ENCODE measurements at regions not wholly inside any gene's neighbourhood (a gene's known extent, or its start where the extent isn't known, plus 50 kb on each side); places are given as distances from the start of the nearest gene placed in this dataset.
"Not testable (repeated sequence)": the region's sequence is repeated elsewhere in the genome, so short reads cannot be mapped to it uniquely, and the experiment has no call there.

DNA sequence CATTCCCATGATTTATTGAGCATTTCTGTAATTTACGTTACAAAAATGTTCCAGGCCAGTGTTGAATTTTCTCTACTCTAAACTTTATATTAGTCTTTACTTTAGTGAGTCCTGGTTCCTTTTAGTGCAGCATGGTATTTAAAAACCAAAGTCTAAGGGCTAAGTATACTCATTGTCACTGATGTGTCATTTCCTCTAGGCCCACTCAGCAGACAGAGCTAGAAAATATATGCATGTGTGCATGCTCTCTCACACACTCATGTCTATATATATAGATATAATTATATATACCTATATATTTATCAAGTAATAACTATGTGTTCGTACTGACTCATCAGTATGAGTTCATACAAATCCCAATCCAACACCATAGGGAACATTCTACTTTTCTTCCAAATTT lies 132.5 kb upstream of the SLC8A1 start:
- DNase-seq, result no peak

DNA sequence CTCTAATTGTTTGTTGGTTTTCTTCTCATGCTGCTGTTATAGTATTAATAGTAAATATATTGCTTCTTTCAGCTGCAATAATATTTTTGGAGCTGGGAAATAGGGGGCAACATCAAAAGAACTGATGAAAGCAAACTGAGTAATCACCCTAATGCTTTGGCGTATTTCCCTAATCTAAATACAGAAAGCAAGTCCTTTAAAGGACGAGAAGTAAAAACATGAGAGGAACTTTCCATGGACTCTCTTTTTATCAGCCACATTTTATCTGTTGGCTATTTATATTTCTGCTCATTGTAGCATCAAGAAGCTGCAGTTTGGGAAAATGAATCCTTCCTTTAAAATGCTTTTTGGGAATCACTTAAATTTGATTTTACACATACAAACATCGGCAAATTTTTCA lies 139.9 kb upstream of the SLC8A1 start:
- DNase-seq, result no peak

DNA sequence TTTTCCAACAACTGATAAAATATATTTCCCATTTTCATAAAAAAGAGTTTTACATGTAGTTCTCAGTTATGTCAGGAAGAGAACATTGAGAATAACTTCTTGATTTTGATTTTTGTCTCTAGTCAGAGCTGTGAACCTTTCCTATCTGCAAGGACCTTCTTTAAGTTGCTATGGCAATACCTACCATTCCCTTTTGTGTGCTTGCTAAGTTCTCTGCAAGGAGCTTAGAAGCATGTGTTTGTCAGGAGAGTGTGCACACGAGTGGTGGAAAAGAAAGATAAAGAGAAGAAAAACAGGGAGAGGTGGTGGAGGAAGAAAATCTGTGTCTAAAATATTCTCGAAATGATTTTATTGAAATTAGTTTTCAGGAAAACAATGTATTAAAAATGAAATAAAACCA lies 140.3 kb upstream of the SLC8A1 start:
- no peak for DNase-seq

- no peak for DNase-seq
These were observed 155.0 kb upstream of the SLC8A1 start for GRCh38 chr2:40606862-40607261.

DNA sequence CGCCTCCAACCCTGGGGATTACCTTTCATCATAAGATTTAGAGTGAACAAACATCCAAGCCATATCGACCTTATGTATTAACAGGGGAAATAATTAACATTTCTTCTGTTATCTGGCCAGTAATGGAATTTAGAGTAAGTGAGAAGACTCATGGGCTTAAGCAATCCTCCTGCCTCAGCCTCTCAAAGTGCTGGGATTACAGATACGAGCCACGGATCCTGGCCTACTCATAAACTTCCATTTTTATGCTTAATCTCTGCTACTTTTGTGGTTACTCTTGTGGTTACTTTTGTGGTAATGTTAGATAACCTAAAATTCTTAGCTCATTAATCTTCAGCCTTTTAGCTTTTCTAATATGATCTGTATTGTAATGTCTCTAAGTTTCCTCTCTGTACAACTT lies 159.3 kb upstream of the SLC8A1 start:
- DNase-seq, result no peak

GRCh38 chr2:40625849-40626248 lies 174.0 kb upstream of the SLC8A1 start:
- no peak for DNase-seq

GRCh38 chr2:40628556-40628955 lies 176.7 kb upstream of the SLC8A1 start:
- no peak for DNase-seq

GRCh38 chr2:40629768-40630434 lies 178.0 kb upstream of the SLC8A1 start:
- DNase-seq, result no peak

DNA sequence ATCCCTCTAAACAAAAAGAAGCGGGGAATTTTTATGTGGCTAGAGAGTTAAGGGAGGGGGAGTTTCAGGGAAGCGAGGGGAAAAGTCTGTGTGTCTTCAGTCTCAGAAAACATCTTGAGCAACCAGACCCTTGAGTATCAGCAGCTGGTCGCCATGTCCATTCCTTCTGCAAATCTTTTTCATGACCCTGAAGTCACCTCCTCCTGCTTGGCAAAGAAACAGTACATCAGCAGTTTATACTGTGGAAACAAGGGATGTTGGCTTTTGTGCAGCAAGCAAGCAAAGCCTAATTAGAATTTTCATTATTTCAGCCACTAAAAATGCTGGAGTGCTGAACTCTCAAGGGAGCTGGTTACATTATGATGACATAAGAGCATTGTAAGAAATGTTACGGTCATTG lies 187.4 kb upstream of the SLC8A1 start:
- DNase-seq, result no peak

- no peak for DNase-seq
These were observed 190.3 kb upstream of the SLC8A1 start for GRCh38 chr2:40642237-40642636.

GRCh38 chr2:40642726-40643125 lies 190.8 kb upstream of the SLC8A1 start:
- DNase-seq, result no peak

DNA sequence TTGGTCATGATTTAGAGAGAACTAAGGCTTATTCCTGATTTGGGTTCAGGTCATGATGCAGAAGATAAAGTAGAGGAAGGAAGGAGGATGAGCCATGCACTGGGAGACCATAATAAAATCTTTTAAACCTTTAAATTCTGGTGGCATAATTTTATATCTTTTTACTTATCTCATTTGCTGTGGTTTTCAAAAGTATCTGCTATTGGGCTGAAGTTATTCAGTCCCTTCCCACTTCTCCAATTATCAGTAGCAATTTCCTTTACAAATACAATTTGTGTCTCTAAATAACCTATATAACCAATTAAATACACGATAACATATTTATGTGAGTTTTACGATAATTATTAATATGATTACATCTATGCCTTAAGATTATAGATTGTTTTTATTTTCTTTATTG lies 194.8 kb upstream of the SLC8A1 start:
- DNase-seq, result no peak

- DNase-seq, result no peak
These were observed 200.3 kb upstream of the SLC8A1 start for GRCh38 chr2:40652155-40652554.

GRCh38 chr2:40653829-40654228 lies 201.9 kb upstream of the SLC8A1 start:
- DNase-seq, result no peak

- no peak for DNase-seq
These were observed 202.5 kb upstream of the SLC8A1 start for GRCh38 chr2:40654346-40654745.

DNA sequence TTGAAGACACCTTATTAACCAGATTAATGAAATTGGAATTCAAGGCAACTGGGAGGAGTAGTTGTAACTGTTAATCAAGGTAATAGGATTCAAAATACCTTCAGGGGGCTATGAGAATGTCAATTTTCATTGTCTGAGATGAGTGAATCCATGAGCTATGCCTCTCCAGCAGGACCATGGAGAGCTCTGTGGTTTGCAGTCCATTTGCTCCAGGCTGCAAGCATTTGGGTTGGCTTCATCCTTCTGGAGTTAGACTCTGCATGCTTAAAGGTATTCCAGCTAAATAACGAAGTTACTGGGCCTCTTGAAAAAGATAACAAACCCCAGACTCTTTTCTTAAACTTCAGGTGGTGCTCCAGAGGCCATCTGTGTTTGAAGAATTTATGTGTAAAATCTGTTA lies 207.1 kb upstream of the SLC8A1 start:
- DNase-seq, result no peak

DNA sequence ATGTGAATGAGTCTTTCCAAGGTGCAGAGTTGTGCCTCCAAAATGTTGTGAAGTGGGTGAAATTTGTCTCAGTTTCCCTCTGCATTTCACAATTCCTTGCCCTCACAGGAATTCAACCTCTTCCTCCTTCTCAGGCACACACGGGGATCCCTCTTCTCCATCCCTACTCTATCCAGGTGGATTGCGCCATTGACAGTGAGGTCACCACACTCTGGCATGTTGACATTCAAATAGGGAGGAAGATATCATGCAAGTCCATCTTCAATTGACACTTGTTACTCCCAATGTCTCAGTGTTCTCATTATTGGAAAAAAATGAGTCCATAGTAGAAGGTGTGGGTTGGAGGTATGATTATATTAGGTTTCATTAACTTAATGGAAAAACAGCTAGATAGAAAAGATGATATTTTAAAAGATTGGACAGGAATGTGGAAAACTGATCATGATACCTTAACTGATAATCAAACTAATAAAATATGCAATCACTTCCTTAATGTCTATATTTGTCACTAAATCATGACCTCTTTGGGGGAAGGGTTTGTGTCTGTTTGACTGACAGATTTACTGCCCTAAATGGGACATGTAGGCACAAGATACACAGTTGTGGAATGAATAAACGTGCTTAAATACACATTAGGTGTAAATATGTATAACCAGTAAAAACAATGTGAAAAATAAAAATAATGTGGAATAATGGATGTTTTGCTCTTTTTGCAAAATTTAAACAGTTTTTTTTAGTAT lies 213.8 kb upstream of the SLC8A1 start:
- no peak for DNase-seq

DNA sequence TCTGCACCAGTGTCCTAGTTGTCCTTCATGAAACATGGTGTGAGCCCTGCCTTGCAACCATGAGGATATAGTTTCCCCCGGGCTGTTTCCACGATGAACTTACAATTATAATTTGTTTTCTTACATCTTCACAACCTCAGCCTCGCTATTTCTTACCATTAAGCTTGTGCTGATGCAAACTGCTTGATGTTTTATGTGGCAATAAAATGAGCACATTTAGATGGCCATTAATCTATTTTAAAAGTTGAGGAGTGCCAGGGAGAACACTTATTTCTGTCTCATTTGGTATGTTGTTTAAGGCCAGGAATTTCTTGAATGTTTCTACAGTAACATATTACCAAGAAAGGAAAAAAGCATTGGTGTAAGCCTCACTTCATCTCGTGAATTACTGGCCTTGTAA lies 214.5 kb upstream of the SLC8A1 start:
- no peak for DNase-seq

DNA sequence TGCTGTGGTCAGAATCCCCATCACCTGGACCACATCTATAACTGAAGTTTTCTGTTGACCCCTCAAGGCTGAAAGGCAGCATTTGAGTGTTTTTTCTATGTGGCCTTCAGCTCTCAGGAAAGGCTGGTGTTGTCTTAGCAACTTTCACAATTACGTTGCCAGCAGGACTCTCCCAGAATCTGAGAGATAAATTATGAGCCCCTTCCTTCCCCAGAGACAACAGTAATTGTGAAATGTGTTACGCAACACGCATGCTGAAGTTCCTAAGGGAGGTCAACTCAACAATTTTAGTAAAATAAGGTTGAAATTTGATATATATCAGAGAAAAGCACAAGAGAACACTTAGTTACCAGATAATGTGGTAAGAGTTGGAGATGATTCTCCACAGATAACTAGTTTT lies 216.5 kb upstream of the SLC8A1 start:
- DNase-seq, result no peak

DNA sequence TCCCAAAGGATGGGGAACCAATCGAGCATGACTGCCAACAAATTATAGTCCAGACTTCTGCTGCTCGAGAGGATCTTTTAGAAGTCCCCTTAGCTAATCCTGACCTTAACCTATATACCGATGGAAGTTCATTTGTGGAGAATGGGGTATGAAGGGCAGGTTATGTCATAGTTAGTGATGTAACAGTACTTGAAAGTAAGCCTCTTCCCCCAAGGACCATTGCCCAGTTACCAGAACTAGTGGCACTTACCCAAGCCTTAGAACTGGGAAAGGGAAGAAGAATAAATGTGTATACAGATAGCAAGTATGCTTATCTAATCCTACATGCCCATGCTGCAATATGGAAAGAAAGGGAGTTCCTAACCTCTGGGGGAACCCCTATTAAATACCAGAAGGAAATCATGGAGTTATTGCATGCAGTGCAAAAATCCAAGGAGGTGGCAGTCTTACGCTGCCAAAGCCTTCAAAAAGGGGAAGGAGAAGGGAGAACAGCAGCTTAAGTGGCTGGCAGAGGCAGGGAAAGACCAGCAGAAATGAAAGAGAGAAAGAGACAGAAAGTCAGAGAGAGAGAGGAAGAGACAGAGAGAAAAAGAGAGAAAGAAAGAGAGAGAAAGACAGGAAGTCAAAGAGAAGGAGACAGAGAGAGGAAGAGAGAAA lies 224.4 kb upstream of the SLC8A1 start:
- not testable (repeated sequence) for DNase-seq

DNA sequence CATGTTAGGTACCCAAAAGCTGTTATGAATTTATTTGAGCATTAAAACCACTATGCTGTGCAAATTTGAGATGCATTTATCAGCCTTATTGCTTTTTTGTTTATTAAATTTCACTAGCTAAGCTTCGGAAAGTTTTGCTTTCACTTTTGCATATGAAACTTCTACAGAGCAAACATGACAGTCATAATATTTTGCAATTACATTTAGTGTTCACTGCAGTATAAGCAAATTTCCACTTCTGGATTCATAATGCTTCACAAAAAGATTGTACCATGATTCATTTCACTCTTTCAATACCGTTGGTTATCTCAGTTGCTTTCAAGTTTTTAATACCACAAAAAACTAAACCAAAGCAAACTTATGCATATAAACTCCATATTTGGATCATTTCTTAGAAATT lies 228.7 kb upstream of the SLC8A1 start:
- no peak for DNase-seq

GRCh38 chr2:40690036-40690435 lies 238.1 kb upstream of the SLC8A1 start:
- DNase-seq, result no peak

GRCh38 chr2:40690525-40690924 lies 238.6 kb upstream of the SLC8A1 start:
- DNase-seq, result no peak

DNA sequence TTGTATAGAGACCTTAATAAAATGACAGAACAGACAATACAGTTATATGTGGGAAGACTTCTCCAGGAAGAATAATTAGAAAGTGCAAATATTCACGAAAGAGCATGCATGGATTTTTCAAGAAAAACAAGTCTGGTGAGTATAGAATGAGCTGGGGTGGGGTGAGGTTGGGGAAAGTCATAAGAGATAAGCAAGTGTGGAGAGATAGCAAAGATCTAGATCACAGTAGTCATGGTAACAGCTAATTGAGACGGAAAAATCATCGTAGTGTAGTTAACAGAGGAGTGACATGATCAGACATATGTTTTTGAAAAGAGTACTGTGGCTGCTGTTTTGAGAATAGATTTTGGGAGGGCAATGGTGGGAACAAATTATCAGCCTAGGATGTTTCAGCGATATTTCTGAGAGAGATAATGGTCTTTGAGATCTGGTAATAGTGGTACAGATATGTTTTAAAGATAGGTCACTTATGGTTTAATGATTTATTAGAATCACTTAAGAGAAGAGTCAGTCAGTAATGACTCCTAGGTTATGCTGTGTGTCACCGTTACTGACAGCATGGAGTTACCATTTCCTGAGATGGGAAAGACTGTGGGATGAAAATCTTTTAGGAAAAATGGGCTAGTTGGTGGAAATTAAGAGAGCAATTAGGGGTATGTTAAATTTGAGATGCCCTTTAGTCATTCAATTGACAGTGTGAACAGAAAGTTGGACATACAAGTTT lies 248.5 kb upstream of the SLC8A1 start:
- DNase-seq, result no peak

All from stimulated activated naive CD4-positive, alpha-beta T cell (primary cell).